RWPE2 (cell line): ENCODE measurements at regions not wholly inside any gene's neighbourhood (a gene's known extent, or its start where the extent isn't known, plus 50 kb on each side); places are given as distances from the start of the nearest gene placed in this dataset.

Experiments used
- ATAC-seq: fragments of 200-7000 bp; cut with Tn5 transposase; 3 replicates; pipeline ENCODE4 v1.9.1; 2021; ENCODE audit warnings: low read depth
- DNase-seq: peaks from one replicate; pipeline ENCODE4 v3.0.0-alpha.2; 2020; ENCODE audit warnings: low spot score
- H3K27ac ChIP-seq: fragments of 450-650 bp; 2 replicates; pipeline ENCODE4 v1.5.1; 2017; ENCODE audit warnings: mild to moderate bottlenecking; ENCODE audit not compliant: poor library complexity, severe bottlenecking
- H3K27me3 ChIP-seq: fragments of 250-450 bp; sonication (Bioruptor Pico); 2 replicates; pipeline ENCODE4 v1.5.1; 2021; ENCODE audit warnings: mild to moderate bottlenecking, moderate library complexity; ENCODE audit not compliant: insufficient read depth, poor library complexity, severe bottlenecking
- H3K36me3 ChIP-seq: fragments of 250-450 bp; sonication (Bioruptor Pico); 2 replicates; pipeline ENCODE4 v1.5.1; 2020; ENCODE audit warnings: low read depth, mild to moderate bottlenecking, moderate library complexity
- H3K4me1 ChIP-seq: fragments of 250-450 bp; sonication (Bioruptor Pico); 2 replicates; pipeline ENCODE4 v1.5.1; 2021; ENCODE audit warnings: mild to moderate bottlenecking, moderate library complexity; ENCODE audit not compliant: insufficient read depth, poor library complexity, severe bottlenecking
- H3K4me3 ChIP-seq: fragments of 250-450 bp; sonication (Bioruptor Pico); 2 replicates; pipeline ENCODE4 v1.5.1; 2021; ENCODE audit warnings: mild to moderate bottlenecking, moderate library complexity; ENCODE audit not compliant: severe bottlenecking
- H3K9me3 ChIP-seq: fragments of 250-450 bp; sonication (Bioruptor Pico); 2 replicates; pipeline ENCODE4 v1.5.1; 2021; ENCODE audit warnings: mild to moderate bottlenecking, moderate library complexity; ENCODE audit not compliant: severe bottlenecking
- CTCF ChIP-seq: fragments of 450-650 bp; IDR thresholded peaks from one replicate; pipeline ENCODE4 v1.5.1; 2017; ENCODE audit warnings: mild to moderate bottlenecking, moderate library complexity; ENCODE audit not compliant: poor library complexity, severe bottlenecking

GRCh38 chr6:170125456-170126300 lies 165.2 kb downstream of the DLL1 start:
- Histone ChIP-seq H3K4me3 (no peak overlapping the region), H3K4me1 (peaks cover 26% of the 10 kb centered on the region), H3K27ac (peak overlapping the region; percentile 80), H3K9me3 (peaks cover 15% of the 10 kb centered on the region), H3K36me3 (peaks cover 6% of the 10 kb centered on the region; the same call in 1 of the 2 replicates), H3K27me3 (no peaks in the 10 kb centered on the region)
- DNase-seq (peak; percentile 33), ATAC-seq (no peak)
- no peak for TF ChIP-seq CTCF

- no peak overlapping the region for H3K4me3 ChIP-seq
- no peak for TF ChIP-seq CTCF
- peak overlapping the region; percentile 80 for H3K27ac ChIP-seq
- H3K27me3 ChIP-seq = no peaks in the 10 kb centered on the region
- peak; percentile 84 for DNase-seq
- ATAC-seq = peak; percentile 85
- H3K9me3 ChIP-seq = peaks cover 20% of the 10 kb centered on the region
- H3K36me3 ChIP-seq = peaks cover 6% of the 10 kb centered on the region; the same call in 1 of the 2 replicates
- peaks cover 26% of the 10 kb centered on the region for H3K4me1 ChIP-seq
Measured at GRCh38 chr6:170124836-170125235, 166.0 kb downstream of the DLL1 start.

GRCh38 chr6:170124150-170124549 lies 166.7 kb downstream of the DLL1 start:
- H3K9me3 ChIP-seq = peaks cover 25% of the 10 kb centered on the region
- peaks cover 6% of the 10 kb centered on the region; the same call in 1 of the 2 replicates for H3K36me3 ChIP-seq
- peaks cover 26% of the 10 kb centered on the region for H3K4me1 ChIP-seq
- ATAC-seq = no peak
- H3K27ac ChIP-seq = peak overlapping the region; percentile 80
- DNase-seq = no peak
- no peak overlapping the region for H3K4me3 ChIP-seq
- no peak for TF ChIP-seq CTCF
- no peaks in the 10 kb centered on the region for H3K27me3 ChIP-seq

GRCh38 chr6:170122651-170123050 lies 168.2 kb downstream of the DLL1 start:
- Histone ChIP-seq H3K9me3 (peaks cover 25% of the 10 kb centered on the region), H3K27me3 (no peaks in the 10 kb centered on the region), H3K4me3 (no peak overlapping the region), H3K4me1 (peaks cover 26% of the 10 kb centered on the region), H3K27ac (peak overlapping the region; percentile 80), H3K36me3 (peaks cover 6% of the 10 kb centered on the region; the same call in 1 of the 2 replicates)
- ATAC-seq (peak; percentile 61), DNase-seq (no peak)
- TF ChIP-seq CTCF = no peak
